Activated CD4-positive, alpha-beta memory T cell treated with anti-CD3 and anti-CD28 coated beads, Interleukin-2, amount 10 ng/mL, durations not matched to agents 7 days and 5 days (primary cell): ENCODE measurements at regions not wholly inside any gene's neighbourhood (a gene's known extent, or its start where the extent isn't known, plus 50 kb on each side); places are given as distances from the start of the nearest gene placed in this dataset.

Experiments
- CTCF ChIA-PET: fragments of 350-600 bp; sonication (Branson Sonifier 250); formaldehyde crosslinking; loops from one replicate; lab custom pipeline; 2021; ENCODE audit warnings: antibody characterized with exemption, inconsistent platforms; lab: Charles Lee
- POLR2A ChIA-PET: fragments of 350-600 bp; sonication (Branson Sonifier 250); formaldehyde crosslinking; loops from one replicate; lab custom pipeline; 2021; ENCODE audit warnings: antibody characterized with exemption; lab: Charles Lee
- DNase-seq: peaks from one replicate; pipeline ENCODE4 v3.0.0-alpha.2; 2020
- H3K27ac Mint-ChIP-seq: one replicate; pipeline ENCODE4 v1.8.0; 2021; ENCODE audit warnings: mild to moderate bottlenecking, mixed read lengths
- H3K27me3 Mint-ChIP-seq: one replicate; pipeline ENCODE4 v1.8.0; 2021; ENCODE audit warnings: mixed read lengths
- H3K36me3 Mint-ChIP-seq: one replicate; pipeline ENCODE4 v1.8.0; 2021; ENCODE audit warnings: low read depth, mixed read lengths
- H3K4me1 Mint-ChIP-seq: one replicate; pipeline ENCODE4 v1.8.0; 2021; ENCODE audit warnings: mixed read lengths
- H3K4me3 Mint-ChIP-seq: one replicate; pipeline ENCODE4 v1.8.0; 2021; ENCODE audit warnings: mild to moderate bottlenecking, mixed read lengths
- H3K9me3 Mint-ChIP-seq: one replicate; pipeline ENCODE4 v1.8.0; 2021; ENCODE audit warnings: mixed read lengths

- H3K4me1 Mint-ChIP-seq = no peaks in the 10 kb centered on the region
- H3K9me3 Mint-ChIP-seq = no peaks in the 10 kb centered on the region
- H3K36me3 Mint-ChIP-seq = no peaks in the 10 kb centered on the region
- ChIA-PET CTCF (no interaction called here), POLR2A (no interaction called here)
- no peak for DNase-seq
- no peak overlapping the region for H3K27ac Mint-ChIP-seq
- H3K4me3 Mint-ChIP-seq = no peak overlapping the region
- peaks cover 22% of the 10 kb centered on the region for H3K27me3 Mint-ChIP-seq
Measured at GRCh38 chr10:111161109-111161874, 84.5 kb downstream of the ADRA2A start.

- Mint-ChIP-seq H3K4me3 (no peak overlapping the region), H3K9me3 (no peaks in the 10 kb centered on the region), H3K27ac (no peak overlapping the region), H3K36me3 (no peaks in the 10 kb centered on the region), H3K4me1 (no peaks in the 10 kb centered on the region), H3K27me3 (peaks cover 12% of the 10 kb centered on the region)
- DNase-seq = no peak
- ChIA-PET CTCF (no interaction called here), POLR2A (no interaction called here)
Measured at GRCh38 chr10:111171183-111171582, 94.4 kb downstream of the ADRA2A start.

GRCh38 chr10:111175787-111176186 lies 99.0 kb downstream of the ADRA2A start:
- DNase-seq = no peak
- H3K27me3 Mint-ChIP-seq = peaks cover 10% of the 10 kb centered on the region
- ChIA-PET CTCF (no interaction called here), POLR2A (no interaction called here)
- no peak overlapping the region for H3K27ac Mint-ChIP-seq
- no peaks in the 10 kb centered on the region for H3K36me3 Mint-ChIP-seq
- no peak overlapping the region for H3K4me3 Mint-ChIP-seq
- H3K4me1 Mint-ChIP-seq = peaks cover 5% of the 10 kb centered on the region
- H3K9me3 Mint-ChIP-seq = no peaks in the 10 kb centered on the region

GRCh38 chr10:111177379-111177778 lies 100.5 kb downstream of the ADRA2A start:
- Mint-ChIP-seq H3K27ac (no peak overlapping the region), H3K27me3 (peaks cover 14% of the 10 kb centered on the region), H3K4me1 (peaks cover 5% of the 10 kb centered on the region), H3K9me3 (no peaks in the 10 kb centered on the region), H3K36me3 (no peaks in the 10 kb centered on the region), H3K4me3 (no peak overlapping the region)
- CTCF ChIA-PET = no interaction called here
- POLR2A ChIA-PET = no interaction called here
- DNase-seq = no peak

- no peak overlapping the region for H3K27ac Mint-ChIP-seq
- H3K27me3 Mint-ChIP-seq = peaks cover 11% of the 10 kb centered on the region
- DNase-seq = no peak
- H3K4me1 Mint-ChIP-seq = peaks cover 5% of the 10 kb centered on the region
- H3K4me3 Mint-ChIP-seq = no peak overlapping the region
- CTCF ChIA-PET = no interaction called here
- POLR2A ChIA-PET = no interaction called here
- no peaks in the 10 kb centered on the region for H3K9me3 Mint-ChIP-seq
- no peaks in the 10 kb centered on the region for H3K36me3 Mint-ChIP-seq
Measured at GRCh38 chr10:111179514-111179913, 102.7 kb downstream of the ADRA2A start.

- Mint-ChIP-seq H3K27ac (no peak overlapping the region), H3K4me3 (no peak overlapping the region), H3K4me1 (no peaks in the 10 kb centered on the region), H3K9me3 (no peaks in the 10 kb centered on the region), H3K27me3 (peaks cover 13% of the 10 kb centered on the region), H3K36me3 (no peaks in the 10 kb centered on the region)
- ChIA-PET POLR2A (no interaction called here), CTCF (no interaction called here)
- DNase-seq = no peak
Measured at GRCh38 chr10:111186358-111186757, 109.5 kb downstream of the ADRA2A start.

- DNase-seq = no peak
- CTCF ChIA-PET = no interaction called here
- POLR2A ChIA-PET = no interaction called here
- Mint-ChIP-seq H3K27me3 (peaks cover 13% of the 10 kb centered on the region), H3K4me1 (no peaks in the 10 kb centered on the region), H3K36me3 (no peaks in the 10 kb centered on the region), H3K4me3 (no peak overlapping the region), H3K27ac (no peak overlapping the region), H3K9me3 (no peaks in the 10 kb centered on the region)
Measured at GRCh38 chr10:111187096-111187495, 110.3 kb downstream of the ADRA2A start.

- CTCF ChIA-PET = no interaction called here
- Mint-ChIP-seq H3K4me1 (no peaks in the 10 kb centered on the region), H3K27me3 (peaks cover 5% of the 10 kb centered on the region), H3K36me3 (no peaks in the 10 kb centered on the region), H3K9me3 (no peaks in the 10 kb centered on the region), H3K27ac (no peak overlapping the region), H3K4me3 (no peak overlapping the region)
- POLR2A ChIA-PET = no interaction called here
- DNase-seq = no peak
Measured at GRCh38 chr10:111199587-111199986, 122.8 kb downstream of the ADRA2A start.

GRCh38 chr10:111200505-111201186 lies 123.8 kb downstream of the ADRA2A start:
- POLR2A ChIA-PET = no interaction called here
- CTCF ChIA-PET = no interaction called here
- Mint-ChIP-seq H3K36me3 (no peaks in the 10 kb centered on the region), H3K9me3 (no peaks in the 10 kb centered on the region), H3K4me1 (no peaks in the 10 kb centered on the region), H3K4me3 (no peak overlapping the region), H3K27ac (no peak overlapping the region), H3K27me3 (peaks cover 2% of the 10 kb centered on the region)
- no peak for DNase-seq

- DNase-seq = no peak
- Mint-ChIP-seq H3K27ac (no peak overlapping the region), H3K4me1 (no peaks in the 10 kb centered on the region), H3K9me3 (no peaks in the 10 kb centered on the region), H3K27me3 (peaks cover 2% of the 10 kb centered on the region), H3K4me3 (no peak overlapping the region), H3K36me3 (no peaks in the 10 kb centered on the region)
- ChIA-PET POLR2A (no interaction called here), CTCF (interaction anchor here (0.6 kb wide), 1 partner anchor 501 kb away, joined by 3 read pairs; no protein-coding TSS in a partner anchor)
Measured at GRCh38 chr10:111203615-111204014, 126.8 kb downstream of the ADRA2A start.

- Mint-ChIP-seq H3K36me3 (no peaks in the 10 kb centered on the region), H3K27ac (no peak overlapping the region), H3K4me1 (no peaks in the 10 kb centered on the region), H3K4me3 (no peak overlapping the region), H3K27me3 (peaks cover 2% of the 10 kb centered on the region), H3K9me3 (no peaks in the 10 kb centered on the region)
- DNase-seq = no peak
- CTCF ChIA-PET = no interaction called here
- POLR2A ChIA-PET = no interaction called here
Measured at GRCh38 chr10:111204838-111205237, 128.0 kb downstream of the ADRA2A start.

GRCh38 chr10:111206521-111206920 lies 129.7 kb downstream of the ADRA2A start:
- no peak for DNase-seq
- Mint-ChIP-seq H3K4me3 (no peak overlapping the region), H3K27ac (no peak overlapping the region), H3K9me3 (no peaks in the 10 kb centered on the region), H3K4me1 (no peaks in the 10 kb centered on the region), H3K36me3 (no peaks in the 10 kb centered on the region), H3K27me3 (peaks cover 2% of the 10 kb centered on the region)
- POLR2A ChIA-PET = no interaction called here
- CTCF ChIA-PET = interaction anchor here (0.6 kb wide), 1 partner anchor 1034 kb away, joined by 3 read pairs; no protein-coding TSS in a partner anchor

GRCh38 chr10:111207500-111207899 lies 130.7 kb downstream of the ADRA2A start:
- peak; percentile 22 for DNase-seq
- Mint-ChIP-seq H3K36me3 (no peaks in the 10 kb centered on the region), H3K27me3 (peaks cover 2% of the 10 kb centered on the region), H3K27ac (no peak overlapping the region), H3K9me3 (no peaks in the 10 kb centered on the region), H3K4me3 (no peak overlapping the region), H3K4me1 (no peaks in the 10 kb centered on the region)
- ChIA-PET POLR2A (no interaction called here), CTCF (interaction anchor here (1.2 kb wide), 1 partner anchor 12 kb away, joined by 3 read pairs; no protein-coding TSS in a partner anchor)
